ENCODE measurements at regions not wholly inside any gene's neighbourhood (a gene's known extent, or its start where the extent isn't known, plus 50 kb on each side); places are given as distances from the start of the nearest gene placed in this dataset.
"Not testable (repeated sequence)": the region's sequence is repeated elsewhere in the genome, so short reads cannot be mapped to it uniquely, and the experiment has no call there.

GRCh38 chr2:117028708-117029107 lies 785.8 kb upstream of the DDX18 start:
- ATAC-seq (ENCODE audit: poor library complexity); intact Hi-C loops (cut with DNase I); DNase-seq: not testable (repeated sequence)

GRCh38 chr2:117055499-117056375 lies 758.8 kb upstream of the DDX18 start:
- DNase-seq (no peak), ATAC-seq (ENCODE audit: poor library complexity) (no peak)
- intact Hi-C loops (cut with DNase I): no loop called here

GRCh38 chr2:117056376-117056748 lies 758.1 kb upstream of the DDX18 start:
- ATAC-seq (ENCODE audit: poor library complexity) (no peak), DNase-seq (no peak)
- intact Hi-C loops (cut with DNase I): no loop called here

- intact Hi-C loops (cut with DNase I): no loop called here
- ATAC-seq (ENCODE audit: poor library complexity) (no peak), DNase-seq (no peak)
These were observed 757.5 kb upstream of the DDX18 start for GRCh38 chr2:117057016-117057415.

GRCh38 chr2:117058366-117058765 lies 756.1 kb upstream of the DDX18 start:
- no peak for ATAC-seq (ENCODE audit: poor library complexity)
- no peak for DNase-seq
- intact Hi-C loops (cut with DNase I): no loop called here

GRCh38 chr2:117064021-117064420 lies 750.5 kb upstream of the DDX18 start:
- ATAC-seq (ENCODE audit: poor library complexity) (no peak), DNase-seq (no peak)
- intact Hi-C loops (cut with DNase I): no loop called here

GRCh38 chr2:117065912-117066311 lies 748.6 kb upstream of the DDX18 start:
- DNase-seq: no peak
- intact Hi-C loops (cut with DNase I): no loop called here
- no peak for ATAC-seq (ENCODE audit: poor library complexity)

- ATAC-seq (ENCODE audit: poor library complexity): no peak
- intact Hi-C loops (cut with DNase I): no loop called here
- no peak for DNase-seq
These were observed 746.6 kb upstream of the DDX18 start for GRCh38 chr2:117067900-117068299.

- ATAC-seq (ENCODE audit: poor library complexity) (no peak), DNase-seq (no peak)
- intact Hi-C loops (cut with DNase I): no loop called here
These were observed 746.1 kb upstream of the DDX18 start for GRCh38 chr2:117068371-117068770.

- DNase-seq: no peak
- intact Hi-C loops (cut with DNase I): no loop called here
- no peak for ATAC-seq (ENCODE audit: poor library complexity)
These were observed 742.9 kb upstream of the DDX18 start for GRCh38 chr2:117071556-117072102.

- DNase-seq (no peak), ATAC-seq (ENCODE audit: poor library complexity) (no peak)
- intact Hi-C loops (cut with DNase I): no loop called here
These were observed 739.7 kb upstream of the DDX18 start for GRCh38 chr2:117074756-117075155.

GRCh38 chr2:117085256-117085655 lies 729.2 kb upstream of the DDX18 start:
- intact Hi-C loops (cut with DNase I): no loop called here
- DNase-seq: no peak
- no peak for ATAC-seq (ENCODE audit: poor library complexity)

GRCh38 chr2:117085737-117086136 lies 728.8 kb upstream of the DDX18 start:
- intact Hi-C loops (cut with DNase I): no loop called here
- ATAC-seq (ENCODE audit: poor library complexity) (no peak), DNase-seq (no peak)

- intact Hi-C loops (cut with DNase I): no loop called here
- ATAC-seq (ENCODE audit: poor library complexity) (no peak), DNase-seq (no peak)
These were observed 728.1 kb upstream of the DDX18 start for GRCh38 chr2:117086174-117086942.

GRCh38 chr2:117086943-117087250 lies 727.6 kb upstream of the DDX18 start:
- DNase-seq: no peak
- no peak for ATAC-seq (ENCODE audit: poor library complexity)
- intact Hi-C loops (cut with DNase I): no loop called here

GRCh38 chr2:117087535-117088291 lies 726.8 kb upstream of the DDX18 start:
- ATAC-seq (ENCODE audit: poor library complexity) (no peak), DNase-seq (no peak)
- intact Hi-C loops (cut with DNase I): no loop called here

GRCh38 chr2:117091041-117091837 lies 723.3 kb upstream of the DDX18 start:
- ATAC-seq (ENCODE audit: poor library complexity) (no peak), DNase-seq (no peak)
- intact Hi-C loops (cut with DNase I): no loop called here

GRCh38 chr2:117101613-117102012 lies 712.9 kb upstream of the DDX18 start:
- ATAC-seq (ENCODE audit: poor library complexity): no peak
- intact Hi-C loops (cut with DNase I): no loop called here
- DNase-seq: no peak
